H1 (cell line): ENCODE measurements at regions not wholly inside any gene's neighbourhood (a gene's known extent, or its start where the extent isn't known, plus 50 kb on each side); places are given as distances from the start of the nearest gene placed in this dataset.

ENCODE experiments used
- CTBP2 ChIP-seq: IDR thresholded peaks from 2 replicates; pipeline ENCODE4 v1.7.0; 2011; ENCODE audit warnings: borderline replicate concordance, mild to moderate bottlenecking, moderate library complexity, mixed read lengths, low read length; ENCODE audit not compliant: insufficient read depth, insufficient read length

GRCh38 chr18:5817816-5818215 lies 77.5 kb downstream of the TMEM200C start (continued):
- no peak for TF ChIP-seq CTBP2
